Neural cell (in vitro differentiated cells): ENCODE measurements at regions not wholly inside any gene's neighbourhood (a gene's known extent, or its start where the extent isn't known, plus 50 kb on each side); places are given as distances from the start of the nearest gene placed in this dataset.

Experiments used
- CTCF ChIP-seq: fragments of 450-650 bp; IDR thresholded peaks from 2 replicates; pipeline ENCODE4 v1.5.1; 2014; ENCODE audit warnings: antibody characterized with exemption, mild to moderate bottlenecking, moderate library complexity; ENCODE audit not compliant: poor library complexity, severe bottlenecking
- EP300 ChIP-seq: fragments of 450-650 bp; conservative IDR thresholded peaks from 2 replicates; pipeline ENCODE4 v1.6.1; 2014; ENCODE audit warnings: antibody characterized with exemption, mild to moderate bottlenecking, moderate library complexity; ENCODE audit not compliant: poor library complexity, severe bottlenecking
- EZH2 ChIP-seq: fragments of 200-600, 300-800 bp; shearing (Covaris generic), sonication (generic); IDR thresholded peaks from 2 replicates; pipeline ENCODE4 v1.6.1; 2014; ENCODE audit warnings: antibody characterized with exemption, low read length, borderline replicate concordance, mild to moderate bottlenecking; ENCODE audit not compliant: insufficient read depth, poor library complexity, severe bottlenecking
- MXI1 ChIP-seq: fragments of 450-650 bp; conservative IDR thresholded peaks from 2 replicates; pipeline ENCODE4 v1.6.1; 2014; ENCODE audit warnings: antibody characterized with exemption, mild to moderate bottlenecking; ENCODE audit not compliant: poor library complexity, severe bottlenecking
- POLR2AphosphoS5 ChIP-seq: IDR thresholded peaks from 2 replicates; pipeline ENCODE4 v1.6.1; 2012
- RAD21 ChIP-seq: fragments of 450-650 bp; conservative IDR thresholded peaks from 2 replicates; pipeline ENCODE4 v1.6.1; 2014; ENCODE audit warnings: antibody characterized with exemption, mild to moderate bottlenecking, moderate library complexity
- REST ChIP-seq: IDR thresholded peaks from 2 replicates; pipeline ENCODE4 v1.6.1; 2012; ENCODE audit warnings: borderline replicate concordance
- SMC3 ChIP-seq: fragments of 450-650 bp; conservative IDR thresholded peaks from 2 replicates; pipeline ENCODE4 v1.6.1; 2014; ENCODE audit warnings: antibody characterized with exemption, mild to moderate bottlenecking, moderate library complexity; ENCODE audit not compliant: poor library complexity
- TAF1 ChIP-seq: IDR thresholded peaks from 2 replicates; pipeline ENCODE4 v1.6.1; 2012; ENCODE audit warnings: low read depth

- TF ChIP-seq CTCF, result no peak
- TF ChIP-seq EZH2, result no peak
- TF ChIP-seq EP300, result no peak
- no peak for TF ChIP-seq REST
- no peak for TF ChIP-seq TAF1
- no peak for TF ChIP-seq POLR2AphosphoS5
- no peak for TF ChIP-seq RAD21
- no peak for TF ChIP-seq SMC3
- no peak for TF ChIP-seq MXI1
Measured at GRCh38 chr18:24875286-24875685, 414.8 kb downstream of the HRH4 start.
